ENCODE measurements at regions not wholly inside any gene's neighbourhood (a gene's known extent, or its start where the extent isn't known, plus 50 kb on each side); places are given as distances from the start of the nearest gene placed in this dataset.

DNA sequence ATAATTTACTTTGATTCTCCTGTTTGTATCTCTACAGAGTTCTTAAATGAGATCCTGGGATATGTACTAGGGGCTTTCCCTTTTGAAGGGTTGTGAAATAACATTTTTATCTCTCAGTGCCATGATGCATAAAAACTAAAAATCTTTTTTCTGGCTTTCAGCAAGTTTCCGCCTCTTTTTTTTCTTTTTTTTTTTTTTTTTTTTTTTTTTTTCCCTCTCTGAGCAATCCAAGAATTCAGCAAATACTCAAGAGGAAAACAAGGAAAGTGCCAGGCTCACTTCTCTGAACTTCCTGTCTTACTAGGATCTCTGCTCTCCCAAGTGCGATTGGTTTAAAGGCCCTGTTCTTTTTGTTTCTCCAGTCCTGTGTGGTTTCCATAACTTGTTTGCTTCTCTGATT is 79.9 kb downstream of the HYCC1 start:
- peaks cover 63% of the 10 kb centered on the region for H3K4me1 Mint-ChIP-seq (ENCODE audit: low read depth)
- H3K27me3 Mint-ChIP-seq (ENCODE audit: insufficient read depth), result no peaks in the 10 kb centered on the region; the same call in 1 of the 2 replicates
- H3K4me3 Mint-ChIP-seq, result 0 out of 2 replicates have a peak overlapping the region, but pooled peaks have one; percentile 22
- H3K36me3 Mint-ChIP-seq (ENCODE audit: low read depth), result peaks cover 22% of the 10 kb centered on the region
- peaks cover 13% of the 10 kb centered on the region for H3K9me3 Mint-ChIP-seq
- no peak for DNase-seq
- peak overlapping the region; percentile 69 for H3K27ac Mint-ChIP-seq
- no peak for TF ChIP-seq CTCF (IDR thresholded peaks at IDR 0.05)

DNA sequence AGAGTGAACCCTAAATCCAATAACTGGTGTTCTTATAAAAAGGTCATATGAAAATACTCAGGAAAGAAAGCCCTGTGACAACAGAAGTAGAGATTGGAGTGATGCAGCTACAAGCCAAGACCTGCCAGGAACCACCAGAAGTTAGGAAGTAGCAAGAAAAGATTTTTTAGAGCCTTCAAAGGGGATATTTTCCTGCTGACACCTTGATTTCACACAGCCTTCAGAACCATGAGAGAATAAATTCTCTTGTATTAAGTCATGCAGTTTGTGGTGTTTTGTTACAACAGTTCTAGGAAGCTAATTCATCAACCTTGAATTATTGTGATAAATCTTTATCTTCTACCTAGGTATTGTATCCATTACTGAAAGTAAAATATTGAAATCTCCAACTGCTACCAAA is 81.0 kb downstream of the HYCC1 start:
- Mint-ChIP-seq H3K4me3 (no peak overlapping the region), H3K4me1 (ENCODE audit: low read depth) (peaks cover 63% of the 10 kb centered on the region), H3K9me3 (peaks cover 13% of the 10 kb centered on the region), H3K36me3 (ENCODE audit: low read depth) (peaks cover 18% of the 10 kb centered on the region), H3K27ac (no peak overlapping the region), H3K27me3 (ENCODE audit: insufficient read depth) (no peaks in the 10 kb centered on the region; the same call in 1 of the 2 replicates)
- no peak for TF ChIP-seq CTCF (IDR thresholded peaks at IDR 0.05)
- no peak for DNase-seq

DNA sequence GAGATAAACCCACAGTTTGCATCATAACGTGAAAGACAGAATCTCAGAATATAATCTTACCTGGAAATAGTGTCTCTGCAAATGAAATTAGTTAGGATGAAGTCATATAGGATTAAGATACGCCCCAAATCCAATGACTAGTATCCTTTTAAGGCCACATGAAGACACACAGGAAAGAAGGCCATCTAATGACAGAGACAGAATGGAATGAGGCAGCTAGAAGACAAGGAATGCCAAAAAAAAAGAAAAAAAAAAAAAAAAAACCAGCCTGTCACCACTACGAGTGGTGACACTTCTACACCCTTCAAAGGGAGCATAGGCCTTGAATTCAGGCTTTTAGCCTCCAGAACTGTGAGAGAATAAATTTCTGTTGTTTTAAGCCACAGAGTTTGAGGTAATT is 82.9 kb downstream of the HYCC1 start:
- no peak overlapping the region for H3K4me3 Mint-ChIP-seq

GRCh38 chr7:22922307-22922706 is 91.6 kb downstream of the HYCC1 start:
- Mint-ChIP-seq H3K4me1 (ENCODE audit: low read depth) (peaks cover 15% of the 10 kb centered on the region), H3K4me3 (no peak overlapping the region), H3K27me3 (ENCODE audit: insufficient read depth) (no peaks in the 10 kb centered on the region; the same call in none of the 2 replicates), H3K36me3 (ENCODE audit: low read depth) (peaks cover 15% of the 10 kb centered on the region), H3K9me3 (peaks cover 10% of the 10 kb centered on the region), H3K27ac (no peak overlapping the region)
- TF ChIP-seq CTCF (IDR thresholded peaks at IDR 0.05), result no peak
- DNase-seq, result no peak

More for the DNA sequence above, 82.9 kb downstream of the HYCC1 start:
- Mint-ChIP-seq H3K4me1 (ENCODE audit: low read depth) (peaks cover 50% of the 10 kb centered on the region), H3K36me3 (ENCODE audit: low read depth) (peaks cover 9% of the 10 kb centered on the region), H3K9me3 (peaks cover 13% of the 10 kb centered on the region), H3K27ac (no peak overlapping the region), H3K27me3 (ENCODE audit: insufficient read depth) (no peaks in the 10 kb centered on the region; the same call in 1 of the 2 replicates)
- DNase-seq, result peak; percentile 9
- TF ChIP-seq CTCF (IDR thresholded peaks at IDR 0.05), result no peak

GRCh38 chr7:22921386-22922086 is 92.4 kb downstream of the HYCC1 start:
- H3K27ac Mint-ChIP-seq, result no peak overlapping the region
- H3K4me3 Mint-ChIP-seq, result no peak overlapping the region
- DNase-seq, result no peak
- TF ChIP-seq CTCF (IDR thresholded peaks at IDR 0.05), result no peak
- no peaks in the 10 kb centered on the region; the same call in none of the 2 replicates for H3K27me3 Mint-ChIP-seq (ENCODE audit: insufficient read depth)
- peaks cover 15% of the 10 kb centered on the region for H3K4me1 Mint-ChIP-seq (ENCODE audit: low read depth)
- peaks cover 15% of the 10 kb centered on the region for H3K36me3 Mint-ChIP-seq (ENCODE audit: low read depth)
- peaks cover 10% of the 10 kb centered on the region for H3K9me3 Mint-ChIP-seq
